ENCODE measurements at regions not wholly inside any gene's neighbourhood (a gene's known extent, or its start where the extent isn't known, plus 50 kb on each side); places are given as distances from the start of the nearest gene placed in this dataset.

GRCh38 chr12:12007713-12008231, 63.0 kb upstream of the BCL2L14 start:
- no peak for TF ChIP-seq TAF1 (IDR thresholded peaks at IDR 0.05; ENCODE audit: low read depth)
- TF ChIP-seq RAD21 (IDR thresholded peaks at IDR 0.05; ENCODE audit: low read depth) = no peak
- no peak for TF ChIP-seq TCF12 (IDR thresholded peaks at IDR 0.05; ENCODE audit: low read depth)
